IMR-90 (cell line): ENCODE measurements at regions not wholly inside any gene's neighbourhood (a gene's known extent, or its start where the extent isn't known, plus 50 kb on each side); places are given as distances from the start of the nearest gene placed in this dataset.

ENCODE experiments used
- ATAC-seq: fragments of 200-7000 bp; cut with Tn5 transposase; 2 replicates; pipeline ENCODE4 v1.9.1; 2020; ENCODE audit warnings: low read depth, mild to moderate bottlenecking, moderate library complexity
- BruUV-seq: library from RNA; stranded (reverse); fragments of 400-500 nt; replicated peaks from 2 replicates; lab custom pipeline; 2021; lab: Mats Ljungman, UMichigan
- CTCF ChIA-PET: fragments of 300-600 bp; formaldehyde crosslinking; extraction: SDS; loops from one replicate; lab custom pipeline; 2021; ENCODE audit warnings: antibody characterized with exemption; lab: Yijun Ruan, JAX
- POLR2A ChIA-PET: fragments of 300-600 bp; sonication (Branson Sonifier 250); formaldehyde crosslinking; loops from one replicate; lab custom pipeline; 2022; ENCODE audit warnings: antibody characterized with exemption; ENCODE audit not compliant: unreplicated experiment; lab: Charles Lee
- DNase-seq: peaks from one replicate; pipeline ENCODE4 v3.0.0; 2013
- H2AFZ ChIP-seq: replicated peaks from 2 replicates; pipeline ENCODE3; 2013; ENCODE audit warnings: low read length, mild to moderate bottlenecking; ENCODE audit not compliant: poor library complexity
- H2AK5ac ChIP-seq: 2 replicates; pipeline ENCODE4 v1.6.1; 2013; ENCODE audit warnings: low read depth, low read length, inconsistent platforms
- H2AK9ac ChIP-seq: replicated peaks from 2 replicates; pipeline ENCODE3; 2013; ENCODE audit warnings: mild to moderate bottlenecking, low read depth, low read length, moderate library complexity; ENCODE audit not compliant: poor library complexity
- H2BK120ac ChIP-seq: 2 replicates; pipeline ENCODE4 v1.6.1; 2013; ENCODE audit warnings: low read depth, low read length, inconsistent platforms
- H2BK15ac ChIP-seq: 3 replicates; pipeline ENCODE4 v1.6.1; 2013; ENCODE audit warnings: low read depth, low read length, inconsistent platforms
- H2BK20ac ChIP-seq: 2 replicates; pipeline ENCODE4 v1.6.1; 2013; ENCODE audit warnings: low read depth, mild to moderate bottlenecking, inconsistent platforms, low read length, moderate library complexity
- H2BK5ac ChIP-seq: 2 replicates; pipeline ENCODE4 v1.6.1; 2013; ENCODE audit warnings: mild to moderate bottlenecking, low read depth, low read length, inconsistent platforms; ENCODE audit not compliant: poor library complexity, severe bottlenecking
- H3K14ac ChIP-seq: replicated peaks from 2 replicates; pipeline ENCODE4 v1.6.1; 2013; ENCODE audit warnings: low read depth, low read length, inconsistent platforms
- H3K18ac ChIP-seq: 2 replicates; pipeline ENCODE4 v1.6.1; 2013; ENCODE audit warnings: low read depth, low read length, control low read depth
- H3K23ac ChIP-seq: 2 replicates; pipeline ENCODE4 v1.6.1; 2013; ENCODE audit warnings: low read depth, low read length, inconsistent platforms
- H3K27ac ChIP-seq: 2 replicates; pipeline ENCODE4 v1.5.1; 2013; ENCODE audit warnings: mild to moderate bottlenecking, control low read depth, low read length; ENCODE audit not compliant: insufficient read depth
- H3K27me3 ChIP-seq: 2 replicates; pipeline ENCODE4 v1.6.1; 2013; ENCODE audit warnings: low read length; ENCODE audit not compliant: control insufficient read depth, insufficient read depth
- H3K36me3 ChIP-seq: 2 replicates; pipeline ENCODE4 v1.6.1; 2013; ENCODE audit warnings: low read length, mixed read lengths; ENCODE audit not compliant: control insufficient read depth, insufficient read depth
- H3K4ac ChIP-seq: 2 replicates; pipeline ENCODE4 v1.6.1; 2013; ENCODE audit warnings: low read depth, low read length, inconsistent platforms
- H3K4me1 ChIP-seq: 2 replicates; pipeline ENCODE4 v1.6.1; 2013; ENCODE audit warnings: low read length, mixed read lengths; ENCODE audit not compliant: control insufficient read depth, insufficient read depth
- H3K4me2 ChIP-seq: 2 replicates; pipeline ENCODE4 v1.6.1; 2013; ENCODE audit warnings: low read depth, mild to moderate bottlenecking, control low read depth, low read length, moderate library complexity
- H3K4me3 ChIP-seq: 2 replicates; pipeline ENCODE4 v1.5.1; 2013; ENCODE audit warnings: low read depth, mild to moderate bottlenecking, control low read depth, low read length, moderate library complexity; ENCODE audit not compliant: insufficient read depth
- H3K56ac ChIP-seq: 2 replicates; pipeline ENCODE4 v1.6.1; 2013; ENCODE audit warnings: low read length, inconsistent platforms; ENCODE audit not compliant: insufficient read depth; ENCODE audit errors: extremely low read depth
- H3K79me1 ChIP-seq, 2 experiments: 2 replicates each; pipeline ENCODE4 v1.6.1; 2013; ENCODE audit warnings: low read length in 2 of 2, inconsistent platforms in 1 of 2, low read depth in 1 of 2
- H3K9ac ChIP-seq: 2 replicates; pipeline ENCODE4 v1.6.1; 2013; ENCODE audit warnings: low read depth, low read length, control low read depth
- H3K9me1 ChIP-seq: 2 replicates; pipeline ENCODE4 v1.6.1; 2013; ENCODE audit warnings: low read length, inconsistent platforms; ENCODE audit not compliant: insufficient read depth
- H3K9me3 ChIP-seq: 2 replicates; pipeline ENCODE4 v1.6.1; 2013; ENCODE audit warnings: low read length; ENCODE audit not compliant: control insufficient read depth, insufficient read depth
- H4K20me1 ChIP-seq: 2 replicates; pipeline ENCODE4 v1.6.1; 2013; ENCODE audit warnings: low read length, inconsistent platforms; ENCODE audit not compliant: insufficient read depth
- H4K5ac ChIP-seq: 2 replicates; pipeline ENCODE4 v1.6.1; 2013; ENCODE audit warnings: mild to moderate bottlenecking, low read depth, low read length, control low read depth
- H4K8ac ChIP-seq, 2 experiments: 2 replicates each; pipeline ENCODE4 v1.6.1; 2013; ENCODE audit warnings: low read depth in 2 of 2, low read length in 2 of 2, control low read depth in 1 of 2, inconsistent platforms in 1 of 2
- H4K91ac ChIP-seq: 2 replicates; pipeline ENCODE4 v1.6.1; 2013; ENCODE audit warnings: low read depth, low read length, inconsistent platforms; ENCODE audit not compliant: insufficient read depth
- CHD1 ChIP-seq: IDR thresholded peaks from 2 replicates; pipeline ENCODE4 v1.6.1; 2012; ENCODE audit warnings: low read depth, low read length, improper control_type of control experiment
- FOS ChIP-seq: fragments of 150-350 bp; IDR thresholded peaks from 2 replicates; pipeline ENCODE4 v1.6.1; 2016; ENCODE audit warnings: low read depth, low read length
- MAZ ChIP-seq: IDR thresholded peaks from 2 replicates; pipeline ENCODE4 v1.6.1; 2012; ENCODE audit warnings: low read depth, mild to moderate bottlenecking, low read length, improper control_type of control experiment, moderate library complexity, borderline replicate concordance
- MXI1 ChIP-seq: IDR thresholded peaks from 2 replicates; pipeline ENCODE4 v1.6.1; 2012; ENCODE audit warnings: low read depth, mild to moderate bottlenecking, low read length, moderate library complexity, borderline replicate concordance
- SMC3 ChIP-seq: fragments of 150-350 bp; IDR thresholded peaks from 2 replicates; pipeline ENCODE4 v1.6.1; 2016; ENCODE audit warnings: low read depth, mild to moderate bottlenecking, antibody characterized with exemption, low read length, moderate library complexity
- WGBS, 2 experiments: methylation state at CpG; one replicate each; pipeline versions ENCODE4 v1.1.5 to v1.1.7; 2013; ENCODE audit warnings: missing lambda C conversion rate in 2 of 2; ENCODE audit not compliant: insufficient read length in 1 of 2; ENCODE audit errors: extremely low coverage in 2 of 2; 5-methylcytosine and 5-hydroxymethylcytosine counted together
- dilution Hi-C: fragments of 300-500 bp; cut with HindIII; formaldehyde crosslinking; loops from one replicate; pipeline ENCODE4 v1.14.3; 2018; ENCODE audit warnings: low sequenced_read_pairs; ENCODE audit not compliant: unreplicated experiment
- in situ Hi-C: fragments of 300-500 bp; cut with MboI; formaldehyde crosslinking; loops from 3 replicates; pipeline ENCODE4 v1.14.3; 2019; ENCODE audit warnings: low sequenced_read_pairs, inconsistent platforms, mixed read lengths
- intact Hi-C: fragments of 100-400 bp; cut with micrococcal nuclease; formaldehyde crosslinking; loops from 2 replicates; pipeline ENCODE4 v1.10.0; 2022
- TF ChIP-seq, protein P1 (sequence below): fragments of 150-350 bp; IDR thresholded peaks from 2 replicates; pipeline ENCODE4 v1.6.1; 2017; ENCODE audit warnings: mild to moderate bottlenecking, antibody characterized with exemption, low read length, low read depth
- TF ChIP-seq, protein P2 (sequence below): conservative IDR thresholded peaks from 2 replicates; pipeline ENCODE4 v1.5.1; 2012; ENCODE audit warnings: mild to moderate bottlenecking, low read depth, low read length, improper control_type of control experiment

DNA sequence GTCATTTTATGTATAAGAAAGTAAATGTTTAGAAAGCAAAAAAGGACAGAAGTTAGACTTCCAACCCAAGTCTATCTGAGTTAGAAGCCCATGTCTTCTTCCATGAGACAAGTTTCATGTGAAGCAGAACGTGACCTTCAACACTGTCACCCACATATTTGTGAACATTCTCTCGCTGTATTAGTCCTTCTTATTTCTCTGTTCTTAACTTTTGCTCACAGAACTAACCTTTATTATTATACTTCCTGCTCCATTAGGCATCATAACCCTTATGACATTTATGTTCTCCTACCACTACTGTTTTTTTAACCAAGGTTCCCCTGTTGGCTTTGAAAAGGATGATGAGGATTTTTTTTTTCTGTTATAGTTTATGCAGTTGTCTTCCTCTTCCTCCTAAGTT, 238.8 kb downstream of the ZNF608 start:
- dilution Hi-C loops = no loop called here
- H3K18ac ChIP-seq = no peak overlapping the region

More for the DNA sequence above, 238.8 kb downstream of the ZNF608 start:
- Histone ChIP-seq H3K79me1 (no peaks in the 10 kb centered on the region), H3K56ac (no peak overlapping the region), H3K9ac (no peak overlapping the region), H3K14ac (no peak overlapping the region), H3K23ac (no peak overlapping the region), H3K4me1 (peaks cover 4% of the 10 kb centered on the region), H3K4ac (no peak overlapping the region), H3K27me3 (no peaks in the 10 kb centered on the region), H3K4me3 (no peak overlapping the region), H2BK5ac (no peak overlapping the region), H3K27ac (no peak overlapping the region), H4K8ac (no peak overlapping the region), H2AK5ac (no peak overlapping the region), H4K20me1 (no peaks in the 10 kb centered on the region), H2BK15ac (no peak overlapping the region), H3K36me3 (no peaks in the 10 kb centered on the region), H4K5ac (no peak overlapping the region), H3K9me1 (no peaks in the 10 kb centered on the region), H2AK9ac (no peak overlapping the region), H3K4me2 (no peak overlapping the region), H2BK20ac (no peak overlapping the region), H2BK120ac (no peak overlapping the region), H3K9me3 (no peaks in the 10 kb centered on the region), H4K91ac (no peak overlapping the region), H2AFZ (no peak overlapping the region)
- ATAC-seq (no peak), DNase-seq (no peak)
- TF ChIP-seq, protein P1, sequence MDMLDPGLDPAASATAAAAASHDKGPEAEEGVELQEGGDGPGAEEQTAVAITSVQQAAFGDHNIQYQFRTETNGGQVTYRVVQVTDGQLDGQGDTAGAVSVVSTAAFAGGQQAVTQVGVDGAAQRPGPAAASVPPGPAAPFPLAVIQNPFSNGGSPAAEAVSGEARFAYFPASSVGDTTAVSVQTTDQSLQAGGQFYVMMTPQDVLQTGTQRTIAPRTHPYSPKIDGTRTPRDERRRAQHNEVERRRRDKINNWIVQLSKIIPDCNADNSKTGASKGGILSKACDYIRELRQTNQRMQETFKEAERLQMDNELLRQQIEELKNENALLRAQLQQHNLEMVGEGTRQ = no peak
- TF ChIP-seq MAZ (no peak), MXI1 (no peak), FOS (no peak), SMC3 (no peak), CHD1 (no peak)
- TF ChIP-seq, protein P2, sequence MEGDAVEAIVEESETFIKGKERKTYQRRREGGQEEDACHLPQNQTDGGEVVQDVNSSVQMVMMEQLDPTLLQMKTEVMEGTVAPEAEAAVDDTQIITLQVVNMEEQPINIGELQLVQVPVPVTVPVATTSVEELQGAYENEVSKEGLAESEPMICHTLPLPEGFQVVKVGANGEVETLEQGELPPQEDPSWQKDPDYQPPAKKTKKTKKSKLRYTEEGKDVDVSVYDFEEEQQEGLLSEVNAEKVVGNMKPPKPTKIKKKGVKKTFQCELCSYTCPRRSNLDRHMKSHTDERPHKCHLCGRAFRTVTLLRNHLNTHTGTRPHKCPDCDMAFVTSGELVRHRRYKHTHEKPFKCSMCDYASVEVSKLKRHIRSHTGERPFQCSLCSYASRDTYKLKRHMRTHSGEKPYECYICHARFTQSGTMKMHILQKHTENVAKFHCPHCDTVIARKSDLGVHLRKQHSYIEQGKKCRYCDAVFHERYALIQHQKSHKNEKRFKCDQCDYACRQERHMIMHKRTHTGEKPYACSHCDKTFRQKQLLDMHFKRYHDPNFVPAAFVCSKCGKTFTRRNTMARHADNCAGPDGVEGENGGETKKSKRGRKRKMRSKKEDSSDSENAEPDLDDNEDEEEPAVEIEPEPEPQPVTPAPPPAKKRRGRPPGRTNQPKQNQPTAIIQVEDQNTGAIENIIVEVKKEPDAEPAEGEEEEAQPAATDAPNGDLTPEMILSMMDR = no peak
- 17% methylated on average over 1 of the region's 2 CpGs; no CpG with 5 or more reads in 1 of the 2 experiments for WGBS, 2 experiments
- POLR2A ChIA-PET = no interaction called here
- intact Hi-C loops = no loop called here
- BruUV-seq = no TSS peak
- CTCF ChIA-PET = no interaction called here
- in situ Hi-C loops = no loop called here
